Lower leg skin (tissue), 3 donors: ENCODE measurements at regions not wholly inside any gene's neighbourhood (a gene's known extent, or its start where the extent isn't known, plus 50 kb on each side); places are given as distances from the start of the nearest gene placed in this dataset.

Experiments
- POLR2A ChIP-seq, 2 donors: fragments of 450-650 bp; IDR thresholded peaks; one replicate each; pipeline ENCODE4 v1.6.1; 2016 to 2017; ENCODE audit warnings: antibody characterized with exemption in 2 of 2, mild to moderate bottlenecking in 1 of 2, moderate library complexity in 1 of 2
- TF ChIP-seq, protein P1 (sequence below), 3 donors: fragments of 450-650 bp; IDR thresholded peaks; one replicate each; pipeline ENCODE4 v1.5.1; 2016; ENCODE audit warnings: antibody characterized with exemption in 3 of 3, mild to moderate bottlenecking in 3 of 3, moderate library complexity in 2 of 3

DNA sequence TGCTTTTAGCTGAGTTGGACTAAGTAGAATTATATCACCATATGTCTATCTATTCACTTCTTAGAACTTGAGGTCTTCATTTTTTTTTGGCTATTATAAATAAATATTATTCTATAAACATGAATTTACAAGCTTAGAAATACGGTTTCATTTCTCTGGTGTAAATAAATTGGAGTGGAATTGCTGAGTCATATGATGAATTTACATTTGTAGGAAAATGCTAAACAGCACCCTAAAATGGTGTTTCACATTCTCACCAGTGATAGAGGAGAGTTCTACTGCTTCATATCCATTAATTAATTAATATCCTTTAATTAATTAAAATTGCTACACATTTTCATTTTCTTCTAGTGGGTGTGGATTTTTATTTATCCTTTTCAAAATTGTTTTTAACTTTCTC lies 318.3 kb downstream of the MDFIC start:
- TF ChIP-seq, protein P1, sequence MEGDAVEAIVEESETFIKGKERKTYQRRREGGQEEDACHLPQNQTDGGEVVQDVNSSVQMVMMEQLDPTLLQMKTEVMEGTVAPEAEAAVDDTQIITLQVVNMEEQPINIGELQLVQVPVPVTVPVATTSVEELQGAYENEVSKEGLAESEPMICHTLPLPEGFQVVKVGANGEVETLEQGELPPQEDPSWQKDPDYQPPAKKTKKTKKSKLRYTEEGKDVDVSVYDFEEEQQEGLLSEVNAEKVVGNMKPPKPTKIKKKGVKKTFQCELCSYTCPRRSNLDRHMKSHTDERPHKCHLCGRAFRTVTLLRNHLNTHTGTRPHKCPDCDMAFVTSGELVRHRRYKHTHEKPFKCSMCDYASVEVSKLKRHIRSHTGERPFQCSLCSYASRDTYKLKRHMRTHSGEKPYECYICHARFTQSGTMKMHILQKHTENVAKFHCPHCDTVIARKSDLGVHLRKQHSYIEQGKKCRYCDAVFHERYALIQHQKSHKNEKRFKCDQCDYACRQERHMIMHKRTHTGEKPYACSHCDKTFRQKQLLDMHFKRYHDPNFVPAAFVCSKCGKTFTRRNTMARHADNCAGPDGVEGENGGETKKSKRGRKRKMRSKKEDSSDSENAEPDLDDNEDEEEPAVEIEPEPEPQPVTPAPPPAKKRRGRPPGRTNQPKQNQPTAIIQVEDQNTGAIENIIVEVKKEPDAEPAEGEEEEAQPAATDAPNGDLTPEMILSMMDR (IDR thresholded peaks at IDR 0.05) = no peak
- no peak for TF ChIP-seq POLR2A (IDR thresholded peaks at IDR 0.05)
